GM10266 (cell line): ENCODE measurements at regions not wholly inside any gene's neighbourhood (a gene's known extent, or its start where the extent isn't known, plus 50 kb on each side); places are given as distances from the start of the nearest gene placed in this dataset.

ENCODE experiments used
- DNase-seq: peaks from one replicate; pipeline ENCODE4 v3.0.0; 2012; ENCODE audit errors: extremely low spot score
- TF ChIP-seq, protein P1 (sequence below): IDR thresholded peaks from 2 replicates; pipeline ENCODE4 v1.5.1; 2012; ENCODE audit warnings: mild to moderate bottlenecking, low read depth; ENCODE audit not compliant: control insufficient read depth, insufficient read depth; ENCODE audit errors: missing control alignments

DNA sequence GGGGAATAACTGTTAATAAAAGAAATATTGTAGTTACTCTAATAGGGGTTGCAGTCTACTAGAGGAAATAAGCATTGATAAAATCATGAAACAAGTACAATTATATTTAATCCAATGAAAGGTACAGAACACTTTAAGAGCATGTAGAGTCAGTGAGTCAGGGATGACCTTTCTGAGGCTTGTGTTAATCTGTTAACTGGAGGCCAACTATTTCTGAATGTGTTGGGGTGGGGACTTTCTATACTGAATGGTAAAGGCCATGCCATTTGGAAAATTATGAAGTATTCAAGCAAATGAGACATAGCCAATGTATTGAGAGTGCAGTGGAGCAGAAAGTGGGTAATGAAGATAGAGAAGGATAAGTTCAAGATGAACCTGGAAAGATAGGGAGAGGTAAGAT lies 646.2 kb downstream of the ADGRL2 start:
- DNase-seq, result no peak
- TF ChIP-seq, protein P1, sequence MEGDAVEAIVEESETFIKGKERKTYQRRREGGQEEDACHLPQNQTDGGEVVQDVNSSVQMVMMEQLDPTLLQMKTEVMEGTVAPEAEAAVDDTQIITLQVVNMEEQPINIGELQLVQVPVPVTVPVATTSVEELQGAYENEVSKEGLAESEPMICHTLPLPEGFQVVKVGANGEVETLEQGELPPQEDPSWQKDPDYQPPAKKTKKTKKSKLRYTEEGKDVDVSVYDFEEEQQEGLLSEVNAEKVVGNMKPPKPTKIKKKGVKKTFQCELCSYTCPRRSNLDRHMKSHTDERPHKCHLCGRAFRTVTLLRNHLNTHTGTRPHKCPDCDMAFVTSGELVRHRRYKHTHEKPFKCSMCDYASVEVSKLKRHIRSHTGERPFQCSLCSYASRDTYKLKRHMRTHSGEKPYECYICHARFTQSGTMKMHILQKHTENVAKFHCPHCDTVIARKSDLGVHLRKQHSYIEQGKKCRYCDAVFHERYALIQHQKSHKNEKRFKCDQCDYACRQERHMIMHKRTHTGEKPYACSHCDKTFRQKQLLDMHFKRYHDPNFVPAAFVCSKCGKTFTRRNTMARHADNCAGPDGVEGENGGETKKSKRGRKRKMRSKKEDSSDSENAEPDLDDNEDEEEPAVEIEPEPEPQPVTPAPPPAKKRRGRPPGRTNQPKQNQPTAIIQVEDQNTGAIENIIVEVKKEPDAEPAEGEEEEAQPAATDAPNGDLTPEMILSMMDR, result no peak

DNA sequence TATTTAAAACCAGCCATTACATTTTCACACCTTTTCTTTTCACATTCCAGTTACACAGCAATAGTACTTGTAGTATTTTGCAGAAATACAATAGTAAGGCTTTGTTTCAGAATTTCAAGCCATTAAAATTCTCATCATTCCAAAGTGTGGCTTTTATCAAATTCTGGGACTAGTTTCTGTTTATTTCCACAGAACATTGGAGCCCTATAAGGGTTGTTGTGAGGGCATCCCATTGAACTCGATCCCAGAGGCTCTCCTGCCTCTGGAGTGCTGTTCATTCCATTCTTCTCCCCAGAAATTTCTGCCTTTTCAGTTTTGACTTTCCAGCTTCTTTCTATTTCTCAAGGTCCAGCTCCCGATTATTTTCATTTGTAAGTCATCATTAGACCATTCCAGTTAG lies 645.5 kb downstream of the ADGRL2 start:
- TF ChIP-seq, protein P1, result no peak

DNA sequence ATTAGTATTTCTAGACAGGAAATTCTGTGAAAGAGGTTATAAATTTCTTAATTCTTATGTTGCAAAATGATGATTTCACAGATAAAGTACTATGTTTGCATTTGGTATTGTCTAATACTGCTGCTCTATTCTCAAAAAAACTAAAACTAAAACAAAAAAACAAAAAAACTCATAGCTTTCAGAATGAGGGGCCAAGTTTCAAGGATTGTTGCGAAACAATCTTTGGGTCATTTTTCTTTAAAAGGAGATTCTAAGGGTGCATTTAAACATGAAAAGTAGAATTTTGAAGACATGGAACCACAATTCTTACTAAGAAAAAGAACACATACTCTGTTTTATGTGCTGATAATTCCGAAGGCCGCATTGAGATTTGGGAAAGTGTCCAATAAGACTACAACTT lies 645.1 kb downstream of the ADGRL2 start:
- TF ChIP-seq, protein P1, result no peak
- no peak for DNase-seq

More for the DNA sequence above, 645.5 kb downstream of the ADGRL2 start:
- DNase-seq, result no peak

DNA sequence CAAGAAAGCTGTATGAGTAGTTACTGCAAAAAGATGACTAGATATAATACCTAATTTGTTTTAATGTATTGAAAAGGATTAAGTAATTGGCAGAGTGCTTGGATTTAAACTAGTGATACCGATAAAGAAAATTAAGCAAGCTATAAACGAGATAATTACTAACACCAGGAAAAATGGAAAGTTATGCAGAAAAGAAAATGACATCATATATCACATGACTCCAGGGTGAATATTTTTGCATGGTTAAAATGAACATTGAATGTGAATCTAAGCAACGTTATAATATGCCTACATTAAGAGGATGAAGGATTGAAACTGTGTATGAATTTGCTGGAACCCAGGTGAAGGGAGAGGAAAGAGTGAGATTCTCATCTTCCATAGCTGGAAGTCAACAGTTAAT lies 644.4 kb downstream of the ADGRL2 start:
- no peak for DNase-seq
- TF ChIP-seq, protein P1, result no peak

- no peak for DNase-seq
- TF ChIP-seq, protein P1, result no peak
Measured at GRCh38 chr1:82441402-82441801, 640.7 kb downstream of the ADGRL2 start.

GRCh38 chr1:82423174-82423815 lies 622.6 kb downstream of the ADGRL2 start:
- DNase-seq, result no peak
- TF ChIP-seq, protein P1, result no peak

DNA sequence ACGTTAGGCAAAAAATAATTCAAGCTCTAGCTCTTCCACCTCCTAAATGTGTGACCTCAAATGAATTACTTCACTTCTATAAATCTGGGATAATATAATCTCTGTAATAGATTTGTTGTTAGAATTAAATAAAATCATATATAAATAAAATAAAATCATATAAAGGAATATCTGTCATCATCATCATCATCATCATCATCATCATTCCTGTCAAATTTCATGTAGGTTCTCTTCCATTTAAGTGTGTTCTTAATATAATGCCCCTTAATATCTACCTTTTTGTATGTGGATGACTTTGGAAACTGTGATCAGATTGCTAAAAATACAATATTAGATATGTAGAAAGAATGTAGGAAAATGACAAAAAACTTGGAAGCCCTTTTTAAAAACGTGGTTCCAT lies 621.0 kb downstream of the ADGRL2 start:
- DNase-seq, result no peak
- TF ChIP-seq, protein P1, result no peak
